ENCODE measurements at regions not wholly inside any gene's neighbourhood (a gene's known extent, or its start where the extent isn't known, plus 50 kb on each side); places are given as distances from the start of the nearest gene placed in this dataset.

DNA sequence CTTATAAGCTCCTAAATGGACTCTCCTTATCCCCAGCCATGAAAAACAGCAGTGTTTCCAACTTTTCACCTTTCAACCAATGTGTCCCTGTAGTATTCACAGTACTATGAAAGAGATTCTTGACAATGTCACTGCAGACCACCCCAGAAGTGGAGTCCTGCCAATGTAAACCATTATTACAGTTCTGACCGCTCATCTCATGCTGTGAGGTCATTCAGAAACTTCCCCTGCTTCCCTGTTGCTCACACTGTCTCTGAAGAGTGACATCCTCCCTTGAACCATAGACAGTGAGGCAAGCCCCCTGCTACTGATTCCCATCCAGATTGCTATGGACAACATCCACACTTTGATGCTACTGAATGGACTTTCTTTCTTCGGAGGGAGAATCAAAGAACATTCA, 1523.7 kb upstream of the ACVR2A start:
- no peak for DNase-seq

DNA sequence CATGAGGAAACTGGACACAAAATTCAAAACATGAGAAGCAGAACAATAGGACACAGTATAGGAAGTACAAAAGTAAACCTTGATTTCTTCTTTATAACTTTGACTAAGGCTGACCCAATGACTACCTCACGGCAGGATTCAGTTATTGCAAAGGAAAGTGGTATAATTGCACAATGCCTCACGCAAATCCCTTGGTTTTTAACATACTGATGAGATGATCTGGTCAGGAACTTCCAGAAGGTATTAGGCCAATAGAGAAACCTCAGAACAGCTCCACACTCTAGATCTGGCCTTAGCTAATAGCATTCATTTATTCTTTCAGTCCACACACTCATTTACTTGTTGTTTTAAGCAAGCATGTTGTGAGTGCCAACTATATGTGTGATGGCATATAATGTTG, 1526.9 kb upstream of the ACVR2A start:
- DNase-seq, result no peak

DNA sequence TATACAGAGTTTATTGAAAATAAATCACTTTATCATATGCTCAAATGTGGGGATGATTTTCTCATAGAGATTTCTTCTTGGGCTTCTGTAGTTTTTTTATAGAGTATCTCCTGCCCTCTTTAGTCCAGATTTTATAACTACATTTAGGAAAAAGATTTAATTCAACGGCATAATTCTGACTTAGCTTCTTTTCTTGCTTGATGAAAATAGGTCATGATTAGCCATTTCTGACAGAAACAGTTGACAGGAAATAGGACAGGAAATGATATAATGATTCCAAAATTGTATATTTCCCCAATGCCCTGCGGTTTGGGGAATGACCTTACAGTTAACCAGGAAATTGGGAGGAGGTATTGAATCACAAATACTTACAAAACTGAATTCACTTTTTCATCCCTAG, 1531.9 kb upstream of the ACVR2A start:
- DNase-seq, result no peak

DNA sequence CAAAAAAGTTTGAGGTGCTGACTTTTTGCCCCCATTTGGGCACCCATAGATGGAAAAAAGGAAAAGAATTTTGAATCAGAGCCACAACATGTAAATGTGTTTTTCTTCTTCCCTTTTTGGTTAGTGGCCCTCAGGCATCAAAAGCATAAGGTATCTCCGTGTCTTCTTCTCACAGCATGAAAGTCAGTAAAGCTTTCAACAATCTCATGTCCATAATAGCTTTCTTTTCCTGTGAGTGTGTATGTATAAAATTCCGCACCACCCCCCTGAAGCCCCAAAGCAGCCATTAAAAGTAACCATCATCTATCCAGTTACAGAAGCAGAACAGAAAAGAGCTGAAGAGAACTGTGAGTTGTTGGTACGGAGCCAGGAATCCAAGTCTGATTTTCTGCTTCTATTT, 1539.7 kb upstream of the ACVR2A start:
- no peak for DNase-seq

DNA sequence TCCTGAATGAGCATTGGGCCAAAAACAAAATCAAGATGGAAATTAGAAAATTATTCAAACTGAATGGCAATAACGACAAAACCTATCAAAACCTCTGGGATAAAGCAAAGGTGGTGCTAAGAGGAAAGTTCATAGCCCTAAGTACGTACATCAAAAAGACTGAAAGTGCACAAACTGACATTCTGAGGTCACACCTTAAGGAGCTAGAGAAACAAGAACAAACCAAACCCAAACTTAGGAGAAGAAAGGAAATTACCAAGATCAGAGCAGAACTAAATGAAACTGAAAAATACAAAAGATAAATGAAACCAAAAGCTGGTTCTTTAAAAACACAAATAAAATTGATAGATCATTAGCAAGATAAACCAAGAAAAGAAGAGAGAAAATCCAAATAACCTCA, 1543.5 kb upstream of the ACVR2A start:
- DNase-seq, result no peak

DNA sequence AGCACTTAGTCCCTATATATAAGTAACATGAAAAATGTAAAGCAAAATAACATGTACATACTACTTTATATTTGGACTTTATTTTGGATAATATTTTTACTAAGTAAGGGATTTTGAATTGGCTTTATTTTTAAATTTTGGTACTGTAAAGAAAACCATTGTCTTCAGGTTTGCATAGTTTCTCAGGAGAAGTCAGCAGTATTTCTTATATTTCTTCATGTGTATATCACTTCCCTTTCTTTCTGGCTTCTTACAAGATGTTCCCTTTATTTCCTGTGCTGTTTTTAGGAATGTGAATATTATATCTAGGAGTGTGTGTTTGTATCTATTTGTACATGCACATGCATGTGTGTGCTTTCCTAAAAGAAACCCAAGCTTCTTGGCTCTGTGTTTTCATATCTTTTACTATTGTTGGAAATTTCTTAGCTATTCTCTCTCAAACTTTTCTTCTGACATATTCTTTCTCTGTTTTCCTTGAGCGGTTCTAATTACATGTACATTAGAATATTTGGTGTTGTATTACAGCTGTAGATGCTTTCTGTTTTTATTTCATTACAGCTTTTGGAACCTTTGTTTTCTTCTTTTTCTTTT, 1549.7 kb upstream of the ACVR2A start:
- no peak for DNase-seq

DNA sequence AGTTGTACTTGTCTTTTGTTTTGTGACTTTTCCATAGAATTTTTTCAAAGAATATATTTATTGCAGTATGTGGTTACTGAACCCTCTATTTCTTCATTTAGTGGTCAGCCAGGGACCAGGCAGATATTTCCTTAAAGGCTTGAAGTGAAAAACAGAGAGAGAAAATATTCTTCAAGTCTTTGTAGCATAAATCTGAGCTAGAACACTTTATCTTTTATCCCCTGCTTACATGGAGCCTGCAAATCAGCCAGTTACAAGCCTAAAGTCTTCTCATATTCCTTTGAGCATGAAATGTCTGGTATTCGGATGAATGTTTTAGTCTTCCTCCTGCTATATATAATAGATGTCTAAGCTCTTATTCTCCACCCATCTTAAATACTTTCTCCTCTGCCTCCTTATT, 1557.5 kb upstream of the ACVR2A start:
- DNase-seq, result no peak

DNA sequence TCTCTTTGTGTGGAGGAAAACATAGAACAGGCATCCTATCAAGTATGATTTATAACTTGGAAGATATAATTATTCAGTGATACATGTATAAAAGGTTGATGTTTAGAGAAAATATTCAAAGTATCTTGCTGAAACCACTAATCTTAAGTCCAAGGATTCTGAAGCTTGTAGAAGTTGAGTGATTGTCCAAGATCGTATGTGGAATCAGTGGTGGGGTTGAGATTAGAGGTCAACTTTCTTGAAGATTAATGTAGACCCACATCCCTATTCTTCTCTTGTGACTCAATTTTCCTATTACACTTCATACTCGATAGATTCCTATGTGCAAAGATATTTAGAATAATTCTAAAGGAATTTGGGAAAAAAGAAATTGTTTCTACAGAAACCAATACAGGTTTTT, 1565.9 kb upstream of the ACVR2A start:
- no peak for DNase-seq

DNA sequence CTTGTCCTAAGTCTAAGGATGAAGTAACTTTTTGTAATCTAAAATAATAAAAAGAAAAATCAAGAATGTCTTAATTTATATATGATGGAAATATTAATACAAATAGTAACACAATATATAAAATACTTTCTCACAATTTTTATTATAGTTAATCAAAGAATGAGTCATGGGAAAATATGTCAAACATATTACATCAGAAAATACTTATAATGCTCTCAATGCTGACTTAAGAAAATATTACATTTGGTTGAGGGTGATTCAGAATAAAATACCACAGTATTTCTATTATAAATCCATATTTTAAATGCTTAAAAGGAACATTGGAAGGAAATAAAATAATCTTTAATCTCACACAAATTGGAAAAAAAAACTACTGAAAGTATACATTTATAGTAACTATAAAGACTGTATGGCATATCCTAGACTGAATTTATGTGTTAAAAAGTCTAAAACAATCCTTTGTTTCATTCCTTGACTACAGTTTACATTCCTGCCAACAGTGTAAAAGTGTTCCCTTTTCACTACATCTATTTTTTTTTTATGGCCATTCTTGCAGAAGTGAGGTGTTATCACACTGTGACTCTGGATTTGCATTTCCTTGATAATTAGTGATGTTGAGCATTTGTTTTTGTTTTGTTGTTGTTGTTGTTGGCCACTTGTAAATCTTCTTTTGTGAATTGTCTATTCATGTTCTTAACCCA, 1573.5 kb upstream of the ACVR2A start:
- no peak for DNase-seq

DNA sequence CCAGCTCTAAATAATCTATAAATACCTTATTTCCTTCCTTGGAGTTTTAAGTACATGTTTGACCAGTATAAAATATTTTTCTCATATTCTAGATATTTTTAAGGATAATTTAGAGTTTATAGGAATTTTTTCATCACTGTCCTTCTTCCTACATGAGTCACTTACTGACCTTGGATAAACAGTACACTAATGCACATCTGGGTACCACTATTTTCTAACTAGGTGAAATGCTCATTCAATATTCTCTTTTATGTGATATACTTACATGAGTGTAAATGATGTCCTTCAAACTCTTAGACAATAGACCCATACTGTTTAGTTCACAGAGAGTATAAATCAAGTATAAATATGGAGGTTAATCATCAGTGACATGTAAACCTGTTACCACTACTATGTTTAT, 1574.2 kb upstream of the ACVR2A start:
- DNase-seq, result no peak

DNA sequence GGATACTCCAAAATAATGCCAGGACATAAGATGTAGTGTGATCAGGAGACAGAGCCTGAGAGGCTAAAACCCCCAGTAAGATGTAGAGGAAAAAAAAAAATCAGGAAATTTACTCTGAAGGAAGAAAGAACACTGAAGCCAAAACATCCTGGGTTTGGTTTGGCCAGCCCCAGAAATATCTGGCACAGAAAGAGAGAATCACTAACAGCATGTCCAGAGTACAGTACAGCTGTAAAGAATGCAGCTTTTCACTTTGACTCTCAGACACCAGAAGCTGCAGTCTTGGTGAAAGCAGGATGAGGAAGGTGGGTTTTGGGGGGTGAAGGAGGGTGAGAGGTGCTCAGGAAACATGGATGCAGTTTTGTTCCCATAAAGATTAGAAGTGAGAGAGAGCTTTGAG, 1577.7 kb upstream of the ACVR2A start:
- DNase-seq, result no peak

DNA sequence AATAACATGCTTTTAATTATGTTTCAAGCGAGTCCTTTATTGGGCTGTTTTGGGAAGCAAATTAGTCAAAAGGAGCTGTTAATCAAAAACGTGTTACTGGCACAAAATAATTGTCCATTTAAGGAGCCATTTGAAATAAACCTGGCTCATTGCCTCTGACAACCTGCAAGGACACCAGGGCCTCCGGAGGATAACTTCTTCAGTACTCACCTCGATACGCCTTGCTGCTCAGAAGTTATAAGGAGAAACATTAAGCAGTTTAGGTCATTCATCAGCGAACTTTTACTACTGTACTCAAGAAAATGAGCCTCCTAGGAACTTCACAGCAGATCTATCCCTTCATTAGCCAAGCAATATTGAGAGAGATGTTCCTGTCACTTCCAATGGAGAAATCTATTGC, 1579.2 kb upstream of the ACVR2A start:
- no peak for DNase-seq

DNA sequence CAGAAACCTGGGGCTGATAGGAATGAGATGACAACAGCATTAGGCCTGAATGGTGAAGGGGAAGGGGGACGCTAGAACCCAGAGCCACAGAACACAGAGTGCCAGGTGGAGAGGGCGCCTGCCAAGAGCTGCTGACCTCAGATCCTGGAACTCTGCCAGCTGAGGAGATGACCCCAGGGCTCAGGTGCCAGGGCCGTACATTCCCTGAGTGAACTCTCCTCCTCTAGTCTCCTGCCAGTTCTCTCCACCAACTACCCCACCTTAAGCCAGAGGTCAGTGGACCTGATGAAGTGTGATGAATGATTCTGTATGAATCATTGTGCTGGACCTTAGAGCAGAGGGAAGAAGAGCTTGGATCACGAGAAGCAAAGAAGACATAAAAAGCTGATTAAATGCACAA, 1582.2 kb upstream of the ACVR2A start:
- no peak for DNase-seq

DNA sequence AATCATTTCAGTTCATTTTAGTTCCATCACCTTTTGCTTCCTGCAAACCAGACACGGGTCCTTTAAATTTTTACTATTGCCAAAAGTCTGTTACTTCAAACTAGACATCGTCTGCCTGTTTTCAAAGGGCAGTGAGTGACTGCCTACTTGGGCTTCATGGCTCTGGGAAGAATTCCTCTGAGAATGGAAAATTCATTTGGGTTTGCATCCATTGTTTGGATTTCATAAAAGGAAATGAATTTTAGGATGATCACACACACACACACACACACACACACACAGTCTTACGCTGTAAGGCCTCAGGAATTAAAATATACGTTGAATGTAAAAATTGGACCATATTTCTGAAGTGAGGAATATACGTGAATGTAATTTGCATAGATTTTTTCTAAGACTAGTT, 1584.3 kb upstream of the ACVR2A start:
- no peak for DNase-seq

DNA sequence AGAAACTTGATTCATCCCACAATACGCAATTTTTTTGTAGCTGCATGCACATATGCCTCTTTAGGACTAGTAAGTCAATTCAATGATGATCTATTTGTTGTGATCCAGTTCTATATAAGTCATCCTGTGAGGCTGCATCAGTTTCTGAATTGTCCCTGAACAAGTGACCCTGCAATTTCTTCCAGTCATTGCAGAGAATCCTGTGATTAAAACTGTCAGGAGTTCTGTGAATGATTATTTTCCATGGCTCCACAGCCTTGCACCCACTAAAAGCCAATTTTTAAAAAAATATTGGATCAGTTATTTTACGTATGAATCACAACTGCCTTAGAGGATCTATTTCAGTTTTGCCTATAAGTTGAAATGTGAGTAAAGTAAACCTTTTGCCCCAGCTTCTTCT, 1585.0 kb upstream of the ACVR2A start:
- no peak for DNase-seq

DNA sequence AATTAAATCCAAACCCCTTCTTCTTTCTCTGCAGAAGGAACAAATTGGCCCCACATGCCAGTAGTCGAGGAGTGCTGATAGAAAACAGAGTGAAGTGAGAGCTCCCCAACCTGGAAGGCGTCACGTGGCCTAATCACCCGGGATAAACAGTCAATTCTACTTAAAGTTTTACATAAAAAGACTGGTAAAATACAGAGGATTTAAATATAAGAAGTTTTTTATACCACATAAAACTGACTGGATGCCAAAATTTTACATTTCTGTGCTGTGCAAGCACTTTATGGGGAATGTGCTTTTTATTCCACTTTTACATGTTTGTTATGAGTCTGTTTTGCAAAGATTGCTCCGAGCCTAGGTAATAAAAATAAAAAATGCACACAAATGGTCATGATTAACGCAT, 1586.8 kb upstream of the ACVR2A start:
- no peak for DNase-seq

DNA sequence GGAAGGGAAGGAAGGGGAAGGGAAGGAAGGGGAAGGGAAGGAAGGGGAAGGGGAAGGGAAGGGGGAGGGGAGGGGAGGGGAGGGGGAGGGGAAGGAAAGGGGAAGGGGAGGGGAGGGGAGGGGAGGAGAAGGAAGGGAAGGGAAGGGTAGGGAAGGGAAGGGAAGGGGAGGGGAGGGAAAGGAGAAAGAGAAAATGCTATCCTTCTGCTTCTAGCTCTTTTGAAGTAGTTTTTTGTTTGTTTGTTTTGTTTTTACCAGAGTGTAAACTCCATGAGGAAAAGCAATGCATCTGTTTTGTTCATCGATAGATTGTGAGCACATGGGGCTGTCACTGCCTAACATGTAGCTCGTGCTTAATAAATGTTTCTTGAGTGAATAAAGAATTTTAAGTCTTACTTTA, 1592.7 kb upstream of the ACVR2A start:
- DNase-seq, result no peak

DNA sequence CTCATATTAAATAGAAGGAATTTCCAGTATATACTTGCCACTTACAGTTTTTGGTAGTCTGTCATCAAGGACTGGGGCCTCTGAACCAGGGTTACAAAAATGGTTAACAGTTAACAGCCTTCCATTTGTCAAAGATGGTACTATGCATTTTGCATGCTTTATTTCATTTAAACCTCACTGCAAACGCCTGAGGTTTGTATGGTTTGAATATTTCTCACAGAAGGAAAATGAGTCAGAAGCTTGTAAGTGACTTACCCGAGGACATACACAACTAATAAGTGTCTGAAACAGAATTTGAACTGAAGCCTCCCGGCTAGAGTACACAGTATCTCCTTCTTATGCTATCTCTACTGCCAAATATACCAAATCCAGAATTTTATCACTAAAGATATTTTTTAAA, 1593.5 kb upstream of the ACVR2A start:
- DNase-seq, result no peak

DNA sequence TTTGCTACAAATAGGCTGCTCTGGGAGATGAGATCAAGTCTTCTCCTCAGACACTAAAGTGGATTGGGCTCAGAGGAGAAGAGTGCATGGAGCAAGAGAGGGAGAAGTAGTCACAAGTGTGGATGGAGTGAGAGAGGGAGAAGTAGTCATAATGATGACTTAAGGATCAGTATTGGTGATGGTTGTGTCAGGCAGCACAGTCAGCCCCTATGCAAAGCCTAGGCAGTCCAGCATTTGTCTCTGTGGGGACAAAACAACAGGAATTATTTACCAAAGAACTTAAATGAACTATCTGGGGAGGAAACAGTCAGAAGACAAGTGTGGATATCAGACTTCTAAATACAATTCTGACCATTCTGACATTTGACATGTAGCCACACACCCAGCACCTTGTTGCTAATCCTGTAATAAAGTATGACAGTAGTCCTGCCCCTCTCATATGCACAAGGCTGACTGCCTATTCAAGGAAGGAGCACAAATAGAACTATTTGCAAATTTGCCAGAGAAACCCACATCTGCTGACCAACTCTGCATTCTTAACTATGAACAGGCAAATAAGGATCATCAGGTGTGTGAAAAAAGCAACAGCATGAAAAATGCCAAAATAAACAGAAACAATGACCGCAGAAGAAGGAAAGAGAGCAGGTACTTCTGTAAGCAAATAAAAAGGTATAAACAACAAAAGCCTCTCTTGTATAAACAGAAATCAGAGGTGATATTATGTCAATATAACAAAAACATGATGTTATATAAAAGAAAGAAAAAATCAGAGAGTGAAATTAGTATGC, 1597.9 kb upstream of the ACVR2A start:
- DNase-seq, result no peak

DNA sequence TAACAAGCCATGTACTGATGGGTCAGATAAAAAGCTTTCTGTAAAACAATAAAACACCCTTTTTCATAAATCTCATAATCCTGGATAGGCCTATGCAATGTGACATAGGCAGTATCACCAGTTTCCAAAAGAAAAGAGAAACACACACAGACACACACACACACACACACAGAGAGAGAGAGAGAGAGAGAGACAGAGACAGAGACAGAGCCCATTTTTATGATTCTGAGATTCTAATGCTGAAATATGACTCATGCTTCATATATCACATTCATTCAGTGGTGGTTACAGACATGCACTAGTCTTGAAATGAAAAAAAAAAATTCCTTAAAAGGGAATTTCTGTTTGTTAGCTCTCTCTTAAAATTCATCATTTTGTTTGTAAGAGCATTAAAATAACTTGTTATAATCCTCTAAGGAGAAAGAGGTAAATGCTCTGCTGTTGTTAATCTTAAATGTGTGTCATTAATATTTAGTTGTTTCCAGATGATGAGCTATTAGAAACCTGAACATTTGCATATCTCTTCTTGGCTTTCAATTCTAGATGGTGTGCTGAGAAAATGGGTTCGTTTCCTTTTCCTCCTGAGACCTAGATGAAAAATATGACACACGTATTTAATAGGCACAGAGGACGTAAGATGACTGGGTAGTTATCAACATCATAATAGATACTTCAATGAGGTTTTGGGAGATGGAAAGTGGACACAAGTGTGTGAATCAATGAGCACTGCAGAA, 1598.7 kb upstream of the ACVR2A start:
- no peak for DNase-seq

DNA sequence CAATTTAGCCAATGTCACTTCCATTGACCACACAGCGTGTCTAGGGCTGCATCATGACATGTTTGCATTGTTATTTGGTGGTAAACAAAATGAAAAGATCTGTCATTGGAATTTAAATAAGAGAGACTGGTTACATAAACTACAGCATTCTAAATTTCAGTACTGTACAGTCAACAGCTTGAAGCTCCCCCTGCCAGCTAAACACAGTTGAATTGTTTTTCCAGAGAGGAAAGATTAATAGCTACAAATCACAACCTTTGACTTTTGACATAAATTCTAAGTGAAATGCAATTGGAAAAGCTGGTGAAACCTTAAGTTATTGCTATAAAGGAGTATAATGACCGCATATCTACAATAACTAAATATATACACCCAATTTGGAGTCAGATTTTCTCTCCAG, 1600.0 kb upstream of the ACVR2A start:
- DNase-seq, result no peak

DNA sequence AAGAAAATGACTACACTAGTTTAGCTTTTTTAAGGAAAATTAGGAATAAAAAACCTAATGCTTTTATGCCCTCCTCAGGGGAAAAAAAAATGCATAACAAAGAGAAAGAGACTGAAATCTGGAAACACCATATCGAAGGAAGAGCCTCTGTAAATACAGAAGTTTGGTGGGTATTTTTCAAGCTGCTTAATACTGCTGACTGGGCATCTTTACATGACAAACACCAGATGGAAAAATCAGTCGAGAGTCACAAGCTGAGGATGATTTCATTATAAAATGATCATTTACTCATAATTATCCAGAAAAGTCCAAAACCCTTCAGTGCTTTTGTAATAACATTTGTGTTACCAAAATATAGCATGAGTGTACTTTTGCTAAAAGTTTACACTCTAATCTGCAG, 1600.7 kb upstream of the ACVR2A start:
- DNase-seq, result no peak

DNA sequence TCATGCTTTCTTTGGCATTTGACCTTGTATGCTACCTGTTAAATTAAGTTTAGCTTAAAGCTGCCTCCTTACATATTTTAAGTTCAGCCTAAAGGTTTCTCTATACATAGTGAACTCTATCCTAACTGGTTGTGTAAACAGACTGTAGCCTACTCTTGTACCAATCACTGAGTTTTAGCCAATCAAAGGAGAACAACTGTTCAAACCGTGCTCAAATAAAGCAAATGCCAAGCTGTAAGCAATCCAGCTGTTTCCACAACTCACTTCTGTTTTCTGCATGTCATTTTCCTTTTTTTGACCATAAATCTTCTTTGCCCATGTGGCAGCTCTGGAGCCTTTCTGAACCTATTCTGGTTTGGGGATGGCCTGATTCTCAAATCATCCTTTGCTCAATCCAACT, 1603.8 kb upstream of the ACVR2A start:
- DNase-seq, result no peak

DNA sequence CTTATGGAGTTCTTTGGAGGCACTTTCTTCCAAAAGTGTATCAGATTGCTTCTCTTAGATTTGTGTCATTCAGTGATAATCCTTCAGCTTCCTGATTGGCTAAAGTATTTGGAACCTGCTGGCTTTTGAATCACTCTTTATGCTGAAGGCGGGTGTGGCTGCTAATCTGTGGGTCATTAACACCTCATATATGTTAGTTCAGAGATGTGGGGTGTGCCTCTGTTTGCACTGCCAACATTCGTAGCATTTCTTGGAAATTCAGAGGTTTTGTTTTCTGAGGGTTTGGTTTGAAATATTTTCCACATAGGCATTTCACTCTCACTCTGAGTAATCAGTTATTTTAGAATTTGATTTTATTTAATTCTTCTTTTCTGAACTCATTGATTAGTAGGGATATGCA, 1604.4 kb upstream of the ACVR2A start:
- DNase-seq, result no peak

All from GOT3 (cell line).